AG04450 (cell line): ENCODE measurements at regions not wholly inside any gene's neighbourhood (a gene's known extent, or its start where the extent isn't known, plus 50 kb on each side); places are given as distances from the start of the nearest gene placed in this dataset.

Source experiments
- CTCF ChIA-PET: fragments of 300-600, 350-600 bp; formaldehyde crosslinking; extraction: SDS; loops from one replicate; lab custom pipeline; 2022; ENCODE audit warnings: antibody characterized with exemption, inconsistent platforms; lab: Charles Lee
- POLR2A ChIA-PET: fragments of 350-600 bp; formaldehyde crosslinking; extraction: SDS; loops from one replicate; lab custom pipeline; 2021; ENCODE audit warnings: antibody characterized with exemption, inconsistent platforms; lab: Yijun Ruan, JAX
- DNase-seq: peaks from one replicate; pipeline ENCODE4 v3.0.0-alpha.2; 2011; ENCODE audit warnings: low read depth, low spot score
- H3K27ac ChIP-seq: one replicate; pipeline ENCODE4 v1.5.1; 2012; ENCODE audit warnings: low read depth, low read length, control low read depth
- H3K27me3 ChIP-seq: one replicate; pipeline ENCODE4 v1.6.0; 2012; ENCODE audit warnings: low read length; ENCODE audit not compliant: control insufficient read depth, insufficient read depth
- H3K4me3 ChIP-seq: 2 replicates; pipeline ENCODE4 v1.5.1; 2011; ENCODE audit warnings: mild to moderate bottlenecking, low read depth, low read length, control low read depth
- H3K9me3 ChIP-seq: 2 replicates; pipeline ENCODE4 v1.5.1; 2012; ENCODE audit warnings: low read length; ENCODE audit not compliant: control insufficient read depth, insufficient read depth
- TF ChIP-seq, protein P1 (sequence below): IDR thresholded peaks from 2 replicates; pipeline ENCODE4 v1.5.1; 2011; ENCODE audit warnings: low read depth, low read length, control low read depth, inconsistent platforms

GRCh38 chr1:8197493-8198282, 120.2 kb upstream of the SLC45A1 start:
- H3K27ac ChIP-seq: peak overlapping the region; percentile 65
- H3K4me3 ChIP-seq: no peak overlapping the region
- ChIA-PET POLR2A (interaction anchor here (0.6 to 1.3 kb wide), 6 partner anchors 32 to 249 kb away, joined by 3 to 5 read pairs (median 3); no protein-coding TSS in a partner anchor), CTCF (interaction anchor here (0.8 to 1.3 kb wide), 2 partner anchors 121 to 183 kb away, joined by 3 to 4 read pairs; no protein-coding TSS in a partner anchor)
- H3K9me3 ChIP-seq: no peaks in the 10 kb centered on the region; the same call in 1 of the 2 replicates
- peak; percentile 91 for DNase-seq
- H3K27me3 ChIP-seq: no peaks in the 10 kb centered on the region
- TF ChIP-seq, protein P1, sequence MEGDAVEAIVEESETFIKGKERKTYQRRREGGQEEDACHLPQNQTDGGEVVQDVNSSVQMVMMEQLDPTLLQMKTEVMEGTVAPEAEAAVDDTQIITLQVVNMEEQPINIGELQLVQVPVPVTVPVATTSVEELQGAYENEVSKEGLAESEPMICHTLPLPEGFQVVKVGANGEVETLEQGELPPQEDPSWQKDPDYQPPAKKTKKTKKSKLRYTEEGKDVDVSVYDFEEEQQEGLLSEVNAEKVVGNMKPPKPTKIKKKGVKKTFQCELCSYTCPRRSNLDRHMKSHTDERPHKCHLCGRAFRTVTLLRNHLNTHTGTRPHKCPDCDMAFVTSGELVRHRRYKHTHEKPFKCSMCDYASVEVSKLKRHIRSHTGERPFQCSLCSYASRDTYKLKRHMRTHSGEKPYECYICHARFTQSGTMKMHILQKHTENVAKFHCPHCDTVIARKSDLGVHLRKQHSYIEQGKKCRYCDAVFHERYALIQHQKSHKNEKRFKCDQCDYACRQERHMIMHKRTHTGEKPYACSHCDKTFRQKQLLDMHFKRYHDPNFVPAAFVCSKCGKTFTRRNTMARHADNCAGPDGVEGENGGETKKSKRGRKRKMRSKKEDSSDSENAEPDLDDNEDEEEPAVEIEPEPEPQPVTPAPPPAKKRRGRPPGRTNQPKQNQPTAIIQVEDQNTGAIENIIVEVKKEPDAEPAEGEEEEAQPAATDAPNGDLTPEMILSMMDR: no peak

GRCh38 chr1:8194481-8195227, 123.3 kb upstream of the SLC45A1 start:
- H3K27me3 ChIP-seq: no peaks in the 10 kb centered on the region
- no peak overlapping the region for H3K27ac ChIP-seq
- TF ChIP-seq, protein P1: no peak
- POLR2A ChIA-PET: no interaction called here
- no peak overlapping the region for H3K4me3 ChIP-seq
- peaks cover 6% of the 10 kb centered on the region; the same call in 1 of the 2 replicates for H3K9me3 ChIP-seq
- no peak for DNase-seq
- CTCF ChIA-PET: no interaction called here

DNA sequence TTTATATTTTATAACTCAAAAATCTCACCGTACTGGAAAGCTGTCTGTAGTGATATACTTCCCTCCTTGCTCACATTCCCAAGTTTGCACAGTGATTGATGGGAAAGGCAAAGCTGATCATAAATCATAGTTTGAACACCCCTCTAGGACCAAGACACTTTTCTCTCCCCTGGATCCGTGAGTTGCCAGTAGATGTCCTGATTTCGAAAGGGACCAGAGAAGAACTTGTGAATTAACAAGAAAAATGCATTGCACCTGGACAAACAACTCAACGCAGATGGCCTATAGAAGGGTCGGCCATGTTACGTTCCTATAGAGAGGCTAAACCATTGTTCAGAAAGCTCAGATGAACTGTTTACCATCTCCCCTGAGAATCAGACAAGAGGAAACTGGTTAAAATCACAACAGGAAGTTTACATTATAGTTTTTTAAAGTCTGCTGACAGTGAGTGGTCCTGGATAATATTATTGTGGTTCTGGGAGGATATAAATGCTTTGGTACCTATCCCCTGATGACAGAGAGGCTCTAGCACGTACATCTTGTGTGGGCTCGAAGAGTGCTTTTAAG, 124.0 kb upstream of the SLC45A1 start:
- ChIA-PET CTCF (no interaction called here), POLR2A (interaction anchor here (0.6 kb wide), 1 partner anchor 84 kb away, joined by 3 read pairs; no protein-coding TSS in a partner anchor)
- peaks cover 6% of the 10 kb centered on the region; the same call in 1 of the 2 replicates for H3K9me3 ChIP-seq
- TF ChIP-seq, protein P1: no peak
- H3K27ac ChIP-seq: no peak overlapping the region
- no peaks in the 10 kb centered on the region for H3K27me3 ChIP-seq
- DNase-seq: no peak
- no peak overlapping the region for H3K4me3 ChIP-seq

GRCh38 chr1:8191474-8191873, 126.4 kb upstream of the SLC45A1 start:
- POLR2A ChIA-PET: no interaction called here
- CTCF ChIA-PET: no interaction called here
- no peaks in the 10 kb centered on the region for H3K27me3 ChIP-seq

More at GRCh38 chr1:8191474-8191873, 126.4 kb upstream of the SLC45A1 start:
- peaks cover 6% of the 10 kb centered on the region; the same call in 1 of the 2 replicates for H3K9me3 ChIP-seq
- DNase-seq: no peak
- H3K27ac ChIP-seq: no peak overlapping the region
- H3K4me3 ChIP-seq: no peak overlapping the region
- TF ChIP-seq, protein P1: no peak
